OCI-LY1 (cell line): ENCODE measurements at regions not wholly inside any gene's neighbourhood (a gene's known extent, or its start where the extent isn't known, plus 50 kb on each side); places are given as distances from the start of the nearest gene placed in this dataset.

Source experiments
- H2AFZ ChIP-seq: fragments of 200-600 bp; sonication (generic), shearing (Covaris generic); 2 replicates; pipeline ENCODE4 v1.6.0; 2014; ENCODE audit warnings: antibody characterized with exemption, mild to moderate bottlenecking, low read length
- H3F3A ChIP-seq: fragments of 200-600 bp; sonication (generic), shearing (Covaris generic); 2 replicates; pipeline ENCODE4 v1.6.0; 2014; ENCODE audit warnings: mild to moderate bottlenecking, antibody characterized with exemption, low read length, moderate library complexity; ENCODE audit not compliant: insufficient read depth
- H3K27ac ChIP-seq: fragments of 200-600 bp; sonication (generic); 2 replicates; pipeline ENCODE4 v1.5.1; 2014; ENCODE audit warnings: low read length, mixed run types, mild to moderate bottlenecking, low read depth; ENCODE audit not compliant: poor library complexity, severe bottlenecking
- H3K27me3 ChIP-seq: fragments of 200-600 bp; sonication (generic); 2 replicates; pipeline ENCODE4 v1.6.0; 2014; ENCODE audit warnings: antibody characterized with exemption, mild to moderate bottlenecking, low read length, moderate library complexity; ENCODE audit not compliant: insufficient read depth
- H3K36me3 ChIP-seq: fragments of 200-600 bp; sonication (generic); 2 replicates; pipeline ENCODE4 v1.6.1; 2014; ENCODE audit warnings: mild to moderate bottlenecking, antibody characterized with exemption, low read length, moderate library complexity, mixed read lengths; ENCODE audit not compliant: insufficient read depth
- H3K4me1 ChIP-seq: fragments of 200-600 bp; sonication (generic); 2 replicates; pipeline ENCODE4 v1.5.1; 2014; ENCODE audit warnings: mild to moderate bottlenecking, low read length, moderate library complexity; ENCODE audit not compliant: insufficient read depth, severe bottlenecking
- H3K4me2 ChIP-seq: fragments of 200-600 bp; sonication (generic), shearing (Covaris generic); 2 replicates; pipeline ENCODE4 v1.6.1; 2014; ENCODE audit warnings: low read length
- H3K4me3 ChIP-seq: fragments of 200-600 bp; sonication (generic); 2 replicates; pipeline ENCODE4 v1.5.1; 2014; ENCODE audit warnings: low read length, low read depth, mild to moderate bottlenecking, mixed read lengths; ENCODE audit not compliant: poor library complexity, severe bottlenecking
- H3K79me2 ChIP-seq: fragments of 200-600 bp; shearing (Covaris generic); 2 replicates; pipeline ENCODE4 v1.6.1; 2016; ENCODE audit warnings: mixed run types, low read length, mixed read lengths; ENCODE audit not compliant: insufficient read depth
- H3K9ac ChIP-seq: fragments of 200-600 bp; sonication (generic), shearing (Covaris generic); 2 replicates; pipeline ENCODE4 v1.6.1; 2014; ENCODE audit warnings: mild to moderate bottlenecking, low read length, mixed read lengths
- H3K9me2 ChIP-seq: fragments of 200-600 bp; sonication (generic), shearing (Covaris generic); 2 replicates; pipeline ENCODE4 v1.6.1; 2014; ENCODE audit warnings: low read depth, mild to moderate bottlenecking, low read length, mixed read lengths
- H3K9me3 ChIP-seq: fragments of 200-600 bp; shearing (Covaris generic); 2 replicates; pipeline ENCODE4 v1.6.1; 2014; ENCODE audit warnings: low read length, mixed read lengths
- H4K20me1 ChIP-seq: fragments of 200-600 bp; sonication (generic), shearing (Covaris generic); 2 replicates; pipeline ENCODE4 v1.6.0; 2016; ENCODE audit warnings: mild to moderate bottlenecking, low read length; ENCODE audit not compliant: insufficient read depth
- EZH2 ChIP-seq: fragments of 200-600 bp; sonication (generic), shearing (Covaris generic); IDR thresholded peaks from 2 replicates; pipeline ENCODE4 v1.8.0; 2017; ENCODE audit warnings: borderline replicate concordance, mixed run types, mild to moderate bottlenecking, antibody characterized with exemption, low read length, moderate library complexity, mixed read lengths
- TF ChIP-seq, protein P1 (sequence below): fragments of 200-600 bp; sonication (generic), shearing (Covaris generic); IDR thresholded peaks from 2 replicates; pipeline ENCODE4 v1.5.1; 2017; ENCODE audit warnings: mild to moderate bottlenecking, antibody characterized with exemption, low read length, moderate library complexity, mixed read lengths

DNA sequence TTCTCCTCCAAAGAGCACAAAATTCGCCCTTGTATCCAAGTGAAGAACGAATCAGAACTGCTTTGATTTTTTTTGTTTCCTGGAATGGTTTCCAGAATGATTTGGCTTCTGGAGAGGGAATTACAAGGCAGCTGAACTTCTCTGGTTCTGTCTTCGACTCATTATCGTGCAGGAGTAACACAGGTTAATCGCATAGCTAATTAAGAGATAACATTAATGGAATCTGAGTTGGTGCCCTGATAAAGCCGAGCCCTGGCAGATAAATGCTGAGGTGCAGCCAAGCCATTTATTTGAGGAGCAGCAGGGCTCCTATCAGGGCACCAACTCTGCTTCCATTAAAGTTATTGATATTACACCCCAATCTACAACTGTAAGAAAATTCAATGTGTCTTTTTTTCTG lies 433.7 kb downstream of the ZNF521 start:
- Histone ChIP-seq H3K9ac (no peak overlapping the region), H3K4me2 (no peak overlapping the region), H3K27ac (no peak overlapping the region), H2AFZ (no peak overlapping the region), H3K9me3 (0 out of 2 replicates have a peak, but pooled peaks cover 2% of the 10 kb centered on the region), H3K4me3 (no peak overlapping the region), H3K27me3 (0 out of 2 replicates have a peak, but pooled peaks cover 5% of the 10 kb centered on the region), H3K4me1 (peaks cover 16% of the 10 kb centered on the region), H3K79me2 (no peaks in the 10 kb centered on the region), H3K36me3 (no peaks in the 10 kb centered on the region), H3K9me2 (no peaks in the 10 kb centered on the region), H4K20me1 (no peaks in the 10 kb centered on the region), H3F3A (no peaks in the 10 kb centered on the region)
- TF ChIP-seq, protein P1, sequence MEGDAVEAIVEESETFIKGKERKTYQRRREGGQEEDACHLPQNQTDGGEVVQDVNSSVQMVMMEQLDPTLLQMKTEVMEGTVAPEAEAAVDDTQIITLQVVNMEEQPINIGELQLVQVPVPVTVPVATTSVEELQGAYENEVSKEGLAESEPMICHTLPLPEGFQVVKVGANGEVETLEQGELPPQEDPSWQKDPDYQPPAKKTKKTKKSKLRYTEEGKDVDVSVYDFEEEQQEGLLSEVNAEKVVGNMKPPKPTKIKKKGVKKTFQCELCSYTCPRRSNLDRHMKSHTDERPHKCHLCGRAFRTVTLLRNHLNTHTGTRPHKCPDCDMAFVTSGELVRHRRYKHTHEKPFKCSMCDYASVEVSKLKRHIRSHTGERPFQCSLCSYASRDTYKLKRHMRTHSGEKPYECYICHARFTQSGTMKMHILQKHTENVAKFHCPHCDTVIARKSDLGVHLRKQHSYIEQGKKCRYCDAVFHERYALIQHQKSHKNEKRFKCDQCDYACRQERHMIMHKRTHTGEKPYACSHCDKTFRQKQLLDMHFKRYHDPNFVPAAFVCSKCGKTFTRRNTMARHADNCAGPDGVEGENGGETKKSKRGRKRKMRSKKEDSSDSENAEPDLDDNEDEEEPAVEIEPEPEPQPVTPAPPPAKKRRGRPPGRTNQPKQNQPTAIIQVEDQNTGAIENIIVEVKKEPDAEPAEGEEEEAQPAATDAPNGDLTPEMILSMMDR, result no peak
- TF ChIP-seq EZH2, result no peak

DNA sequence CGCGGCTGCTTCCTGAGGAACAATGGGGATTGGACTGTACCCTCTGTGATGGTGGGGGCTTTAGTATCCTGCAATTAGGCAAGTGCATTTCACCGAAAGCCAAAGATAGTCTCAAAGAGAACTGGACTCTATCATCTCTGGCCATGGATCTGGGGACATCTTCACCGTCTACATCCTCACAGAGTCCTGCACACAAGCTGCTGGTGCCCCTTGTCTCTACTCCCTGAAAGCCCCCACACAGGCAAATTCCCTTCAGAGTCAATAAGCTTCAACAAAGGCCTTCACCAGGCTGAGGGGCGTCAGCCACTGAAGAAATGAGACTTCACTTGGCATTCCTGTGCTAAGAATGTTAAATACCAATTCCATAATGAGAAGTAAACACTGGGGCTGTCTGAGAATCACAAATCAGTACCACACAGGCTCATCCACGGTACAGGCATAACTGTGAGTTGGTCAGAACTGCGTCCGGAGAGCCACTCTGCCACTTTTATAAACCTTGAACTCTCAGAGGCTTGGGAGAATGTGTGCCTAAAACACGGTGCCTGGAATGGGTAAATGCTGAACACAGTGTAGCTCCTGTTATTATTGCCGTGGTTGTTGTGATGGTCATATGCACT lies 432.7 kb downstream of the ZNF521 start:
- Histone ChIP-seq H3K27me3 (0 out of 2 replicates have a peak, but pooled peaks cover 5% of the 10 kb centered on the region), H3K9ac (no peak overlapping the region), H3F3A (no peaks in the 10 kb centered on the region), H3K4me1 (peaks cover 26% of the 10 kb centered on the region), H3K4me2 (no peak overlapping the region), H3K4me3 (no peak overlapping the region), H2AFZ (no peak overlapping the region), H3K79me2 (no peaks in the 10 kb centered on the region), H3K9me2 (no peaks in the 10 kb centered on the region), H3K27ac (no peak overlapping the region), H3K9me3 (0 out of 2 replicates have a peak, but pooled peaks cover 2% of the 10 kb centered on the region), H4K20me1 (no peaks in the 10 kb centered on the region), H3K36me3 (no peaks in the 10 kb centered on the region)
- no peak for TF ChIP-seq EZH2
- TF ChIP-seq, protein P1, result no peak

DNA sequence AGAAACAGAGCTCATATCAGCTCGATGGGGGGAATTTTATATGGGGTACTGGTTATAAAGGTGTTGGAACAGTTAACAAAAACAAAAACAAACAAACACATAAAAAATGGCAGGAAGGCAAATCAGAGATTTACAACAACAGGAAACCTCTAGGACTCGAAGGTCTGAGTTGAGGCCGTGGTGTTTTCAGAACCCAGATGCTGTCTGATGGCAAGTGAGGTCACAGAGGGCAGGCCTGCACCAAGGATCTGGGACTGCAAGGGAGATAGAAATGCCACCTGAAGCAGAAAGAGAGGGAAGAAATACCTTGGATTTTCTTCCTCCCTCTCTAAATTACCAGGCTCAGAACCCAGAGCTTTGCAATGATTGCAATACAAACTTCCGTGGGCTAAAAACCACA lies 429.5 kb downstream of the ZNF521 start:
- no peaks in the 10 kb centered on the region for H4K20me1 ChIP-seq
- H3K9me3 ChIP-seq, result 0 out of 2 replicates have a peak, but pooled peaks cover 2% of the 10 kb centered on the region
- H3K4me2 ChIP-seq, result peak overlapping the region; percentile 38; the same call in 1 of the 2 replicates
- 0 out of 2 replicates have a peak overlapping the region, but pooled peaks have one; percentile 79 for H2AFZ ChIP-seq
- no peaks in the 10 kb centered on the region for H3K9me2 ChIP-seq
- TF ChIP-seq, protein P1, result no peak
- TF ChIP-seq EZH2, result no peak
- H3K79me2 ChIP-seq, result no peaks in the 10 kb centered on the region
- no peak overlapping the region for H3K9ac ChIP-seq
- H3F3A ChIP-seq, result no peaks in the 10 kb centered on the region
- H3K4me1 ChIP-seq, result peaks cover 47% of the 10 kb centered on the region
- peak overlapping the region; percentile 74 for H3K27ac ChIP-seq
- H3K27me3 ChIP-seq, result no peaks in the 10 kb centered on the region
- H3K36me3 ChIP-seq, result no peaks in the 10 kb centered on the region
- no peak overlapping the region for H3K4me3 ChIP-seq
